ENCODE measurements at regions not wholly inside any gene's neighbourhood (a gene's known extent, or its start where the extent isn't known, plus 50 kb on each side); places are given as distances from the start of the nearest gene placed in this dataset.

- TF ChIP-seq CTCF (IDR thresholded peaks at IDR 0.05; ENCODE audit: insufficient read depth, low read depth, low read length), result no peak
- TF ChIP-seq EZH2 (IDR thresholded peaks at IDR 0.05; ENCODE audit: insufficient read depth, low read length), result no peak
These were observed 151.9 kb downstream of the HAUS1 start for GRCh38 chr18:46256078-46256477.

Data from astrocyte (in vitro differentiated cells and primary cell).